C1 segment of cervical spinal cord (tissue), 14 donors: ENCODE measurements at regions not wholly inside any gene's neighbourhood (a gene's known extent, or its start where the extent isn't known, plus 50 kb on each side); places are given as distances from the start of the nearest gene placed in this dataset.
"Not testable (repeated sequence)": the region's sequence is repeated elsewhere in the genome, so short reads cannot be mapped to it uniquely, and the experiment has no call there.

Source experiments
- DNase-seq, 14 donors: peaks; one replicate each; lab custom pipeline; 2025; lab: John Stamatoyannopoulos, UW

- no peak for DNase-seq
Observed at GRCh38 chr5:143953851-143954250, 141.9 kb downstream of the HMHB1 start.

- no peak for DNase-seq
Observed at GRCh38 chr5:143955141-143955540, 143.2 kb downstream of the HMHB1 start.

GRCh38 chr5:143957455-143957854, 145.5 kb downstream of the HMHB1 start:
- DNase-seq = no peak

GRCh38 chr5:143962201-143962600, 150.2 kb downstream of the HMHB1 start:
- DNase-seq = no peak

DNA sequence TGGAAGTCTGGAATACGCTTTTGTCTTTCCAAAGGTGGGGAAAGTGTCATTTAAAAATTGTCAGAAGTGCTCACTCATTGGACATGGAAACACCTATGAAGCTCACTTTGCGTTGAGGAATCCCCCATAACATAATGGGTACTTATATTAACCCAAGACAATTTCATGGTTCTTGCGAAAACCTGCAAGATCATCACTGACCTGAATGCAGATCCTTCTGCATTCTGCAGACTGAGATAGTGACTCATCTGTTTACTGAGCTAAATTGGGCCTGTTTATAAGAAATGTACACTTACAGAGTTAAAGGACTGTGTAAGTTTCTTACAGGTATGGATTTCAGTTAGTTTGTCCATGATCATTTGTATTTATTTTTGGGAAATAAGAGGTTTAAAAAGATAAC, 153.0 kb downstream of the HMHB1 start:
- DNase-seq = no peak

- no peak for DNase-seq
Observed at GRCh38 chr5:143966280-143966679, 154.3 kb downstream of the HMHB1 start.

DNA sequence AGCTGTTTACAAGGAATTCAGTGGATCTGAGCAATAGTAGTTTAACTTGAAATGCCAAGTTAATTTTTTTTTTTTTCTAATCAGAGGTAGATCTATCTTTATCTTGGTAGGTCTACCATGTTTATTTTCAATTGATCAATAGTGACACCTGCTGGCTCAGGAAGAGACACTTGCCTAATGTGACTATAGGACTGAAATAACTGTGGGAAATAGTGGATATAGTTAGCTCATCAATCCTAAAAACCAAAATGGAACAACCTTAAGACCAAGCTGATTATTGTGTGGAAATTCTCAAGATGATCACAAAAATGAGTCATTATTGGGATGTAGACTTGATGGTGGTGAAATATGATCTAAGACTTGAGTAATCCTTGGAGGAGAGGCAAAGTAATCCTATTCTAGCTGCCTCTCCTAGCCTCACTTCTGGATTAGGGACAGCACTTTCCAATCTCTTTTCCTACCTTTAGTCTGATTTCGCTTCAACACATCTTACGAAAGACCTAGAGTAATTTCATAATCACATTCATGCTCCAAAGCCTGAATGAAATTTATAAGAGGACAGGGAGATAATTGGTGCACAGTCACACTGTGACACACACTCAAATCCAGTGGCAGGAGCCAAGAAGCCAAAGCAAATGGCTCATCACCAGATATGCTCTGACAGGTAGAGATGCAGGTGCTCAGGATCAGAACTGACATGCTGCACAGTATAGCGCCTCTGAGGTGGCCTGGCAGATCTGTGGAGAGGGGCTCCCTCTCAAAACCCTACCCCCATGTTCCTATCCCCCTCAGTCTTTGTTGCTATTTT, 156.3 kb downstream of the HMHB1 start:
- DNase-seq = no peak

DNA sequence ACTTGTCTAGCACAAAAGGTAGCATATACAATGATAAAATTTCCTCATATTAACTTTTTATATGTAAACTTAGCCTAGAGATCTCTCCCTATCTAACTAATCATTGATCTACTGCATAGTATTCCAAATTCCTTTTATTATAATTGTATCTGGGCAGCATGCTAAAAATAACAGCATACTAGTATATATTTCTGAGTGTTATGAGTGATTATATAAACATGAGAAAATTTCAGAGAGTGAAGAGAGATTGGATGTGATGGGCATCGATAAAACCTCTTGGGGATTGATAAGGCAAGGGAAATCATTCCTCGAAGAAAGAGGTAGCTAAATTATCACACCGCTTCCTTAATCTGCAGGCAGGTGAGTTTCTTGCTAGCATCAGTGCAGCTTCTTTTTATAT, 158.2 kb downstream of the HMHB1 start:
- no peak for DNase-seq

DNA sequence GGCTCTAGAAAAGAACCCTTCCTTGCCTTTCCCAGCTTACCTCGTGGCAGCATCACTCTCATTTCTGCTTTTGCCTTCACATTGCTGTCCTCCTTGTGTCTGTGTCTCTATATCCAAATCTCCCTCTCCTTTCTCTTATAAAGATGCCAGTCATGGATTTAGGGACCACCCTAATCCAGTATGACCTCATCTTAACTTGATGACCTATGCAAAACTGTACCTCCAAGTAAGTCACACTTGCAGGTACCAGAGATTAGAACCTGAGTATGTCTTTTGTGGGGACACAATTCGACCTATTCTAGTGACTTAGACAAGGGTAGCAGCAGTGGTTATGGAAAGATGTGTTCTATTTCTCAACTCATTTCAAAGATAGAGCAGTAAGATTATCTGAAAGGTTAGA, 160.1 kb downstream of the HMHB1 start:
- no peak for DNase-seq

DNA sequence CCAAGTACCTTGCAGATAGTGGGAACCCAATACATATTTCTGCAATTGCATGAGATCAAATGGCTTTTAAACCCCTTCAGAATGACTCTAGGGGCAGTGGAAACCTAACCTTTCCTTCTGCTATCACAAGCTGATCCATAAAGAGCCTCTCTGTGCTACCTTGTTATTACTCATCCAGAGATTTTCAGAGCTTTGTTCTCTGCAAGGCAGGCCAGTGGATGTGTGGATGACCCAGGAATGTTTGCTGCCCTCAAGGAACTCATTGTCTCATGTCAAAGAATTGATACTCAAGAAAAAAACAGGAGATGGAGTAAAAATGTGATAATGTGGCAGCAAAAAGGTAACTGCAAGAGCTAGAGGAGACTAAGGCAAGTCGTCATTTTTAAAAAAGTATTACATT, 164.1 kb downstream of the HMHB1 start:
- DNase-seq = no peak

DNA sequence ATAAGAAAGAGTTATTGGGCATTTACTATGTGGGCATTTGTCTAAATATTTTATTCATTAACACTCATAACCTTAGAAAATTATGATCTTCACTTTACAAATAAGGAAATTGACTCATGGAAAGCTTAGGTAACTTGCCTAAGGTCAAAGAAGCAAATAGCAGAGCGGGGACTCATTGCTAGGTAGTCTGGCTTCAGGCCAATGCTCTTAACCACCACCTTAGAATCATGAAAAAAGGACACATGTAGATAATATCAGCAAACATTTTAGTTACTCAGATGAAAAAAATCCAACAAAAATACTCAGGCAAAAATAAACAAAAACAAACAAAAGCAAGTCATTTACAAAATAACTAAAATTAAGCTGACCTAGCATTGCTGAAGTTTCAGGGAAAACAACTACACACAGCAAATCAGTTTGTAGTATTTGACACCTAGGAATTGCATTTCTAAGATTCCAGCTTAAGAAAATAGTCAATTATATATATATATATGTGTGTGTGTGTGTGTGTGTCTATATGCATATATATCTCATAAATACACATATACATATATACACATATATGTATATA, 166.0 kb downstream of the HMHB1 start:
- no peak for DNase-seq

DNA sequence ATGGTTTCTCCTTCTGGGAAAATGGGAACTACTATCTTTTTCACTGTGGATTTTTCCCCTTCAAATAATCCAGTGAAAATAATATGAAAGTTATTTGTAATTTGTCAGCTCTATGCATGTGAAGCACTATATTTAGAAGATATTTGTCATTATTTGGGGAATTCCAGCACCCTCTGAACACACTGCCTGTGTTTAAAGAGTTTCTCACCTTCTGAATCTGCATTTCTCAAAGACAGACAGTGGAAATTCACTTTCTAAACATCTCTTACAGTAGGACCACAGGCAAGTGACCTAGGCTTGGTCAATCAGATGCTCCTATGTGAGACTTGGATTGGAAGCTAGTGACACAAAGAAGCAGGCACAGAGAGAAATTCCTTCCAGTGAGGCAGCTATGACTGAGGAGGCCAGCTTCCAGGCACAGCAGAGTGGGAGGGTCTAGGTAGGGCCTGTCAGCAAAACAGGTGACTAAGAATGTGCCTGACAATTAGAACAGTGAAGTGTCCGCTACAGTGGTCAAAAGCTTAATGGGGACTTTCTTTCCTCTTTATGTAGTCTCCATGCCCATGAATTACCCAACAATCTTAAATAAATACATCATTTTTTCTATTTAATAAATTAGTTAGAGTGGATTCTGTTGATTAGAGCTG, 167.2 kb downstream of the HMHB1 start:
- no peak for DNase-seq

DNA sequence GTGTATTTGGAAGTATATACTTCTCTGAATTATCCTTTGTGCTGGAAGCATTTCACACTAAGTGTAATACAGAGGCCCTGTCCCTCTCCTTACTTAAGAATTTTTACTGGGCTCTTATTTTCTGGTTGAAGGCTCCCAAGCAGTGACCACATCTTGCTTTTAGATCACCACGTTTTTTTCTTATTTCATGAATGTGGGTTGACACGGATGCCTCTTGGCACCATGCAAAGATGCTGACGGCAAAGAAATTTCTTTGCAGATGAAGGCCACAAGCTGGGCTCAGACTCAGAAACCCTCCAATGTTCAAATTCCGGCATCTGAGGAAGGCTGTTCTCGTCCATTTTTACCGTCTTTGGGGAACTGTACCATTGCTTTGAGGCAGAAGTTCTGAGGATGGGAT, 168.5 kb downstream of the HMHB1 start:
- DNase-seq = no peak

- DNase-seq = not testable (repeated sequence)
Observed at GRCh38 chr5:143982957-143983356, 171.0 kb downstream of the HMHB1 start.

DNA sequence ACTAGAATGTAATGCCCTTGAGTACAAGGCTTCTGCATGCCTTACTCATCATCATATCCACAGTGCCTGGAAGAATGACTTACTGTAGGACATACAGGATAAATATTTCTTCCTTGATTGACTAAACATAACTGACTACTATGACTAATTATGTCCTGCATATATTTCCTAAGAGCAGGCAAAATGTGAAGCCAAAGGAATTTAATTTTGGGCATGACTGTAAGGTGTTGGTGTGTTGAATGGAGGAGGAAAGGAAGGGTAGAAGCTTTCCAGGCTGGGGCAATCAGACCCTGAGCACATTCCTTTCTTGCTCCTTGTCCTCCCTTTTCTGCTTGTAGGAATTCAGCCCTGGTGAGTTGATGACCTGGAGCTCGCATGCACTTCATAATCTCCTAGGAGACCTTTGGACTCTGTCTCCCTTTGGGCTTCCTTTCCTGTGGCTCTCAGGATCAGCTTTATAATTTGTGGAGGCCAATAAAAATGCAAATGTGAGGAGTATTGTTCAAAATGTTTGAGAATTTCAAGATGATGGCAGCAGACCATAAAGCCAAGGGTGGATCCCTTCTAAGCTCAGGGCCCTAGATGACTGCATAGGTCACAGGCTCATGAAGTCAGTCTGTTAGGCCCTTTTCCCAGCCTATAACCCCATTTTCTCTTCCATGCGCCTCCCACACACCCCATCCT, 174.0 kb downstream of the HMHB1 start:
- no peak for DNase-seq

DNA sequence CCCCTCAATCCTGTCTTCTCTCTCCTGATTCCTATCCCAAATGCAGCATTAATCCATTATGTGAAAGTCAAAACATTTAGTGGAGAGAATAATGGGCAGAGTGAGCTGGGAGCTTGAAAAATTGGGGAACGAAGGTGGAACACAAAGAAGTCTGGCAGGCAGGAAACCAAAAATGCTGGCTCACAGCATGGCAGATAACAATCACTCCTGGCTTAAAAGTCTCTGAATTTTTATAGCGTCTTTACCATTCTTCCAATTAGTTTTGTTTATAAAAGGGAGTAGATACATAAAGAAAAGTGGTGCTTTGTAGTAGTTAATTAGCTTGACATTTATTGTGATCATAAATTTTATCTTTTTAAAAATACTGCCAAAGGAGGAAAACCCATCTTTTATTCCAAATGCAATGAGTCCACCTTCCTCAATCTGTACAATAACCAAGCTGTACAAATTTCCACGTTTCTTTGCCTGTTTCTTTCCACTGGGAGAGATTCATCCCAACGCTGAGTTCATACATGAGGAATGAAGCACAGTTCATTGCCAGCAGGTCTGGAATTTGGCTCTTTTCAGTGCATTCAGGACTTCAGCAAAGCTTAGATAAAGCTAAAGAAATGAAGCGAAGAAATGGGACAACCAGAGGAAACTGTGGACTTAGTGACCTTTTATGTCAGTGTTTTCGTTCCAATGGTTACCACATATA, 174.7 kb downstream of the HMHB1 start:
- no peak for DNase-seq

DNA sequence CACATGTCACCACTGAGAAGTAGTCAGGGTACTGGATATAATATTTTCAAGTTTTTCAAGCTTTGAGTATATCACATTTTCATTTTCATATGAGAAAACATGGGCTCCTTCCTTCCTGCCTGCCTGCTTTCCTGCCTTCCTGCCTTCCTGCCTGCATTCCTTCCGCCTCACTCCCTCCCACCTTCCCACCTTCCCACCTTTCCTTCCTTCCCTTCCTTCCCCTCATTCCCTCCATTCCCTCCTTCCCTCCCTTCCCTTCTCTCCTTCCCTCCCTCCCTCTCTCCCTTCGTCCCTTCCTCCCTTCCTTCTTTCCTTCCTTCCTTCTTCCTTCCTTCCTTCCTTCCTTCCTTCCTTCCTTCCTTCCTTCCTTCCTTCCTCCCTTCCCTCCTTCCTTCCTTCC, 175.3 kb downstream of the HMHB1 start:
- no peak for DNase-seq

DNA sequence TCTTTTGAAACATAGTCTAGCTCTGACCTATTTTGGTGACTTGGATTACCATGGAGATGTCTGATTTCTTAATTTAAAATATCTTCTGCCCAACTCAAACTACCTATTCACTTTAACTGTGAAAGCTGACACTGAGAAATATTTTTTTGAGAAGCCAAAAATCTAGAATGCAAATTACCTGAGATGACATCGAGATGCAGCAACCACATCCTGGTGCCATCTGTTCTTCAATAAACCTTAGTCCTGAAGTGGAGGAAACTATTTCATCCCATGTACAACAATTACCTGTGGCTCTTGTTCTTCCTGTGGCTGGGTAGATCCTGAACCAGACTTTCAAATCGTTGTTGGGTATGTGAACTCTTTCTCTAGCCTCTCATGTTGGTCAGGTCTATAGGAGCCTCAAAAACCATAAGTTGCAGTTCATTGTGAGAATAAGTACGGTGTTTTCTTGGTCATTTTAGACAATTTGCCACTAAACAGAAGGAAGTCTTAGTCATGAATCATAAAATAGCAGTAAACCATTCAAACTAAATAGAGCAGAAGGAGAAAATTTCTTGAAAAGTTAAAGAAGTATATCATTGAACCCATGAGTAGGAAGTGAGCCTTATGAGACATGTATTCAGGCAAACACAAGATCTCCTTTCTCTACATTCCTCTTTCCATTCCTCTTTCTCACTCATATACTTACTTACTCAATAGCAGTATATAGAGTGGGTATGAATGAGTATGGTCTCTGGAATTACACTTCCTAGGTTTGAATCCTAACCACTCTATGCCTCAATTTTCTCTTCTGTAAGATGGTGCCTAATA, 176.0 kb downstream of the HMHB1 start:
- no peak for DNase-seq

DNA sequence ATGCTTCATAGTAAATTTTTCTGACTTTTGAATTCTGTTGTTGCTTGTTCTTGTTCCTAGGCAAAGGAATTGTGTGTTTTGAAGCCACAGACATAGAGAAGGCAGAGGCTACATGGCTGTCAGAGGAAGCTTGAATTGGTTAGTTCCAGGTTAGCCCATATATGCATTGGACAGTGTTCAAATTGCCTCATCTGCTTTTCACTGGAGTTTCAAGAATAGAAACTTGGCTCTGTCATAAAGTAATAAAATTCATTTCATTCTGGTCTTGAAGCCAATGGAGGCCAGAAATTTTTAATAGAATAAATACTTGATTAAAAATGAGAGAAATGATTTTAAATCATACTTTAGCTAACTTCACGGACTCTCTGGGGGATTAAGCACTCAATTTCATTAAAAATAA, 178.0 kb downstream of the YIPF5 start:
- DNase-seq = no peak

GRCh38 chr5:144002876-144003275, 167.6 kb downstream of the YIPF5 start:
- DNase-seq = no peak

DNA sequence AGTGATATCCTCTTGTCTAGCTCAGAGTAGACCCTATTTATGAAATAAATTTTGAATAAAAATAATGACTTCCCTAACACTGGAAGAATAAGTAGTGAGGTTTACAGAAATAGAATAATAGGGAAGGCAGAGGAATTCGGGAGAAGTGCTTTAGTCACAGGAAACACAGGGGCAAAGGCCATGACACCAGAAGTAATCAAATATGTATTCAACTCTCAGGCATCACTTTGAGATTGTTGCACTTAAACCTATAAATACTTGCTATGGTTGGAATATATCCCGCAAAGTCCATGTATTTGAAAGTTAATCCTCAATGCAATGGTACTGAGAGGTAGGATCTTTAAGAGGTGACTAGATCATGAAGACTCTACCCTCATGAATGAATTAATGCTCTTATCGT, 166.8 kb downstream of the YIPF5 start:
- no peak for DNase-seq
